Neural progenitor cell (in vitro differentiated cells): ENCODE measurements at regions not wholly inside any gene's neighbourhood (a gene's known extent, or its start where the extent isn't known, plus 50 kb on each side); places are given as distances from the start of the nearest gene placed in this dataset.

Experiments used
- EZH2 ChIP-seq: fragments of 200-600 bp; sonication (generic); IDR thresholded peaks from 2 replicates; pipeline ENCODE4 v1.6.1; 2017; ENCODE audit warnings: antibody characterized with exemption, mild to moderate bottlenecking, moderate library complexity
- EZH2phosphoT487 ChIP-seq: fragments of 200-600 bp; sonication (generic); IDR thresholded peaks from 2 replicates; pipeline ENCODE4 v1.6.1; 2017; ENCODE audit warnings: antibody characterized with exemption
- TF ChIP-seq, protein P1 (sequence below): fragments of 200-600 bp; sonication (generic); IDR thresholded peaks from 2 replicates; pipeline ENCODE4 v1.5.1; 2017; ENCODE audit warnings: antibody characterized with exemption, mild to moderate bottlenecking

DNA sequence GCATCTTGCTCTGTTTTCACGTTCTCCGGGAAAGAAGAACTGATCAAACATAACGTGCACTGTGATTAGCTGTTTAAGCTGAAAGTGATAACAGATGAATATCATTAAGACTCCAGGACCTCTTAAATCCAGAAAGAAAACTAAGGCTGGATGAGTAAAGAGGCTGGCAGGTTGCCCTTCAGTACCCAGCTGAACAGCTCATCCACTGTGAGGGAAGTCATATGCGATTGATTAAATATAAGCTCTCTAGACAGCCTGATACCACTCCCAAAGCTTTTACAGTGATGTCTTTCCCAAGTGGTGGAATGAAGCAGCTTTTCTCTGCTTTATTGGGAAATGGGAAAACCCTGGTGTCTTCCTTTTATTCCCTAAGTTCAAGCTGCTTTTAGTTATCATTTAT, 116.9 kb downstream of the EFNB2 start:
- TF ChIP-seq EZH2 (no peak), EZH2phosphoT487 (no peak)
- TF ChIP-seq, protein P1, sequence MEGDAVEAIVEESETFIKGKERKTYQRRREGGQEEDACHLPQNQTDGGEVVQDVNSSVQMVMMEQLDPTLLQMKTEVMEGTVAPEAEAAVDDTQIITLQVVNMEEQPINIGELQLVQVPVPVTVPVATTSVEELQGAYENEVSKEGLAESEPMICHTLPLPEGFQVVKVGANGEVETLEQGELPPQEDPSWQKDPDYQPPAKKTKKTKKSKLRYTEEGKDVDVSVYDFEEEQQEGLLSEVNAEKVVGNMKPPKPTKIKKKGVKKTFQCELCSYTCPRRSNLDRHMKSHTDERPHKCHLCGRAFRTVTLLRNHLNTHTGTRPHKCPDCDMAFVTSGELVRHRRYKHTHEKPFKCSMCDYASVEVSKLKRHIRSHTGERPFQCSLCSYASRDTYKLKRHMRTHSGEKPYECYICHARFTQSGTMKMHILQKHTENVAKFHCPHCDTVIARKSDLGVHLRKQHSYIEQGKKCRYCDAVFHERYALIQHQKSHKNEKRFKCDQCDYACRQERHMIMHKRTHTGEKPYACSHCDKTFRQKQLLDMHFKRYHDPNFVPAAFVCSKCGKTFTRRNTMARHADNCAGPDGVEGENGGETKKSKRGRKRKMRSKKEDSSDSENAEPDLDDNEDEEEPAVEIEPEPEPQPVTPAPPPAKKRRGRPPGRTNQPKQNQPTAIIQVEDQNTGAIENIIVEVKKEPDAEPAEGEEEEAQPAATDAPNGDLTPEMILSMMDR, result no peak
